ENCODE measurements at regions not wholly inside any gene's neighbourhood (a gene's known extent, or its start where the extent isn't known, plus 50 kb on each side); places are given as distances from the start of the nearest gene placed in this dataset.
"Not testable (repeated sequence)": the region's sequence is repeated elsewhere in the genome, so short reads cannot be mapped to it uniquely, and the experiment has no call there.

- no peaks in the 10 kb centered on the region for H3K9me3 Mint-ChIP-seq (ENCODE audit: unreplicated experiment)
- TF ChIP-seq CTCF (IDR thresholded peaks at IDR 0.05; ENCODE audit: unreplicated experiment): no peak
- no peak overlapping the region for H3K4me3 Mint-ChIP-seq (ENCODE audit: unreplicated experiment)
- H3K36me3 Mint-ChIP-seq (ENCODE audit: low read depth, unreplicated experiment): no peaks in the 10 kb centered on the region
- H3K27ac Mint-ChIP-seq (ENCODE audit: unreplicated experiment): no peak overlapping the region
- DNase-seq (ENCODE audit: low spot score): no peak
- no peaks in the 10 kb centered on the region for H3K4me1 Mint-ChIP-seq (ENCODE audit: unreplicated experiment)
- H3K27me3 Mint-ChIP-seq (ENCODE audit: unreplicated experiment): no peaks in the 10 kb centered on the region
Observed at GRCh38 chr4:31458813-31459212, 738.6 kb downstream of the PCDH7 start.

GRCh38 chr4:31461421-31461820, 741.3 kb downstream of the PCDH7 start:
- no peaks in the 10 kb centered on the region for H3K36me3 Mint-ChIP-seq (ENCODE audit: low read depth, unreplicated experiment)
- DNase-seq (ENCODE audit: low spot score): no peak
- no peaks in the 10 kb centered on the region for H3K9me3 Mint-ChIP-seq (ENCODE audit: unreplicated experiment)
- no peaks in the 10 kb centered on the region for H3K4me1 Mint-ChIP-seq (ENCODE audit: unreplicated experiment)
- H3K4me3 Mint-ChIP-seq (ENCODE audit: unreplicated experiment): no peak overlapping the region
- TF ChIP-seq CTCF (IDR thresholded peaks at IDR 0.05; ENCODE audit: unreplicated experiment): no peak
- H3K27ac Mint-ChIP-seq (ENCODE audit: unreplicated experiment): no peak overlapping the region
- H3K27me3 Mint-ChIP-seq (ENCODE audit: unreplicated experiment): no peaks in the 10 kb centered on the region

GRCh38 chr4:31467781-31468180, 747.6 kb downstream of the PCDH7 start:
- no peak for TF ChIP-seq CTCF (IDR thresholded peaks at IDR 0.05; ENCODE audit: unreplicated experiment)
- no peak for DNase-seq (ENCODE audit: low spot score)
- H3K9me3 Mint-ChIP-seq (ENCODE audit: unreplicated experiment): no peaks in the 10 kb centered on the region

GRCh38 chr4:31474221-31474620, 754.1 kb downstream of the PCDH7 start:
- no peak for TF ChIP-seq CTCF (IDR thresholded peaks at IDR 0.05; ENCODE audit: unreplicated experiment)
- no peak for DNase-seq (ENCODE audit: low spot score)
- no peak overlapping the region for H3K4me3 Mint-ChIP-seq (ENCODE audit: unreplicated experiment)
- no peak overlapping the region for H3K27ac Mint-ChIP-seq (ENCODE audit: unreplicated experiment)
- H3K4me1 Mint-ChIP-seq (ENCODE audit: unreplicated experiment): no peaks in the 10 kb centered on the region
- H3K27me3 Mint-ChIP-seq (ENCODE audit: unreplicated experiment): no peaks in the 10 kb centered on the region
- no peaks in the 10 kb centered on the region for H3K9me3 Mint-ChIP-seq (ENCODE audit: unreplicated experiment)
- no peaks in the 10 kb centered on the region for H3K36me3 Mint-ChIP-seq (ENCODE audit: low read depth, unreplicated experiment)

More at GRCh38 chr4:31467781-31468180, 747.6 kb downstream of the PCDH7 start:
- no peak overlapping the region for H3K27ac Mint-ChIP-seq (ENCODE audit: unreplicated experiment)
- H3K4me3 Mint-ChIP-seq (ENCODE audit: unreplicated experiment): no peak overlapping the region
- no peaks in the 10 kb centered on the region for H3K27me3 Mint-ChIP-seq (ENCODE audit: unreplicated experiment)
- no peaks in the 10 kb centered on the region for H3K36me3 Mint-ChIP-seq (ENCODE audit: low read depth, unreplicated experiment)
- no peaks in the 10 kb centered on the region for H3K4me1 Mint-ChIP-seq (ENCODE audit: unreplicated experiment)

GRCh38 chr4:31482691-31483090, 762.5 kb downstream of the PCDH7 start:
- no peak for DNase-seq (ENCODE audit: low spot score)
- no peaks in the 10 kb centered on the region for H3K27me3 Mint-ChIP-seq (ENCODE audit: unreplicated experiment)
- no peaks in the 10 kb centered on the region for H3K4me1 Mint-ChIP-seq (ENCODE audit: unreplicated experiment)
- no peak overlapping the region for H3K4me3 Mint-ChIP-seq (ENCODE audit: unreplicated experiment)
- H3K36me3 Mint-ChIP-seq (ENCODE audit: low read depth, unreplicated experiment): no peaks in the 10 kb centered on the region
- TF ChIP-seq CTCF (IDR thresholded peaks at IDR 0.05; ENCODE audit: unreplicated experiment): no peak
- H3K27ac Mint-ChIP-seq (ENCODE audit: unreplicated experiment): no peak overlapping the region
- no peaks in the 10 kb centered on the region for H3K9me3 Mint-ChIP-seq (ENCODE audit: unreplicated experiment)

GRCh38 chr4:31499216-31499615, 779.0 kb downstream of the PCDH7 start:
- not testable (repeated sequence) for H3K4me1 Mint-ChIP-seq (ENCODE audit: unreplicated experiment); H3K9me3 Mint-ChIP-seq (ENCODE audit: unreplicated experiment); H3K36me3 Mint-ChIP-seq (ENCODE audit: low read depth, unreplicated experiment)

More at GRCh38 chr4:31499216-31499615, 779.0 kb downstream of the PCDH7 start:
- H3K4me3 Mint-ChIP-seq (ENCODE audit: unreplicated experiment); DNase-seq (ENCODE audit: low spot score); H3K27me3 Mint-ChIP-seq (ENCODE audit: unreplicated experiment); H3K27ac Mint-ChIP-seq (ENCODE audit: unreplicated experiment): not testable (repeated sequence)

Data from endothelial cell (in vitro differentiated cells).